HUDEP-2 (cell line): ENCODE measurements at regions not wholly inside any gene's neighbourhood (a gene's known extent, or its start where the extent isn't known, plus 50 kb on each side); places are given as distances from the start of the nearest gene placed in this dataset.
"Not testable (repeated sequence)": the region's sequence is repeated elsewhere in the genome, so short reads cannot be mapped to it uniquely, and the experiment has no call there.

ENCODE experiments used
- DNase-seq, 76 experiments: peaks; one replicate each; lab custom pipeline; 2025; ENCODE audit not compliant: unreplicated experiment in 76 of 76; lab: John Stamatoyannopoulos, UW

GRCh38 chr2:58800881-58801280 is 559.8 kb upstream of the FANCL start:
- DNase-seq: no peak

- no peak for DNase-seq
Observed at GRCh38 chr2:58798676-58799208, 557.6 kb upstream of the FANCL start.

GRCh38 chr2:58796239-58796910 is 555.2 kb upstream of the FANCL start:
- DNase-seq: no peak

- DNase-seq: no peak
Observed at GRCh38 chr2:58794916-58795315, 553.8 kb upstream of the FANCL start.

- DNase-seq: no peak
Observed at GRCh38 chr2:58794103-58794502, 553.0 kb upstream of the FANCL start.

- DNase-seq: no peak
Observed at GRCh38 chr2:58788402-58788801, 547.3 kb upstream of the FANCL start.

GRCh38 chr2:58770846-58771245 is 529.7 kb upstream of the FANCL start:
- DNase-seq: no peak

GRCh38 chr2:58769864-58770234 is 528.7 kb upstream of the FANCL start:
- no peak for DNase-seq

GRCh38 chr2:58769111-58769863 is 528.2 kb upstream of the FANCL start:
- no peak for DNase-seq

- no peak for DNase-seq
Observed at GRCh38 chr2:58768715-58769080, 527.6 kb upstream of the FANCL start.

- no peak for DNase-seq
Observed at GRCh38 chr2:58767828-58768714, 526.9 kb upstream of the FANCL start.

- no peak for DNase-seq
Observed at GRCh38 chr2:58764338-58765104, 523.4 kb upstream of the FANCL start.

- DNase-seq: peak in 54 of 76 experiments; percentile 0 to 58 (median 21)
Observed at GRCh38 chr2:58762176-58762781, 521.2 kb upstream of the FANCL start.

- peak in 72 of 76 experiments; percentile 1 to 70 (median 48) for DNase-seq
Observed at GRCh38 chr2:58757971-58758370, 516.8 kb upstream of the FANCL start.

GRCh38 chr2:58756336-58756735 is 515.2 kb upstream of the FANCL start:
- DNase-seq: no peak

GRCh38 chr2:58752507-58752906 is 511.4 kb upstream of the FANCL start:
- not testable (repeated sequence) for DNase-seq

GRCh38 chr2:58751676-58752075 is 510.6 kb upstream of the FANCL start:
- not testable (repeated sequence) for DNase-seq

- DNase-seq: no peak
Observed at GRCh38 chr2:58749041-58749440, 507.9 kb upstream of the FANCL start.

GRCh38 chr2:58745334-58745733 is 504.2 kb upstream of the FANCL start:
- DNase-seq: not testable (repeated sequence)

GRCh38 chr2:58740426-58740825 is 499.3 kb upstream of the FANCL start:
- no peak for DNase-seq
